Tibial artery (tissue), 4 donors: ENCODE measurements at regions not wholly inside any gene's neighbourhood (a gene's known extent, or its start where the extent isn't known, plus 50 kb on each side); places are given as distances from the start of the nearest gene placed in this dataset.
A peak's percentile ranks its signal among the peaks of the same experiment; 100 is the strongest.
"Not testable (repeated sequence)": the region's sequence is repeated elsewhere in the genome, so short reads cannot be mapped to it uniquely, and the experiment has no call there.

Experiments
- DNase-seq, 2 donors: peaks; one replicate each; pipeline ENCODE4 v3.0.0-alpha.2; 2019
- H3K27ac ChIP-seq, 2 donors: fragments of 200-600 bp; sonication (generic) in 1 of 2; 1 replicate in 1 of 2; 2 replicates in 1 of 2; pipeline ENCODE4 v1.5.1; 2018 to 2019; ENCODE audit warnings: mild to moderate bottlenecking in 1 of 2
- H3K27me3 ChIP-seq, 2 donors: fragments of 200-600 bp; sonication (generic) in 1 of 2; one replicate each; pipeline versions ENCODE4 v1.5.1 to v1.6.0; 2016 to 2019
- H3K36me3 ChIP-seq, 3 donors: fragments of 200-600 bp; sonication (generic) in 2 of 3; one replicate each; pipeline ENCODE4 v1.5.1; 2016 to 2019; ENCODE audit warnings: mild to moderate bottlenecking in 2 of 3
- H3K4me1 ChIP-seq, 4 donors: fragments of 200-600 bp; sonication (generic) in 2 of 4; 1 replicate in 3 of 4; 2 replicates in 1 of 4; pipeline ENCODE4 v1.5.1; 2016 to 2019
- H3K4me3 ChIP-seq, 2 donors: fragments of 200-600 bp; sonication (generic) in 1 of 2; 1 replicate in 1 of 2; 2 replicates in 1 of 2; pipeline ENCODE4 v1.5.1; 2018 to 2019; ENCODE audit warnings: mild to moderate bottlenecking in 2 of 2
- H3K9me3 ChIP-seq, 3 donors: fragments of 200-600 bp; sonication (generic) in 1 of 3; one replicate each; pipeline ENCODE4 v1.5.1; 2016 to 2019
- intact Hi-C: fragments of 100-400 bp; cut with DNase I; formaldehyde crosslinking; loops from one replicate; pipeline ENCODE4 v1.15.0; 2023; ENCODE audit warnings: low total_unique reads
- TF ChIP-seq, protein P1 (sequence below), 2 experiments: fragments of 200-600 bp in 1 of 2; fragments of 450-650 bp in 1 of 2; IDR thresholded peaks; one replicate each; pipeline ENCODE4 v1.5.1; 2017 to 2019; ENCODE audit warnings: antibody characterized with exemption in 2 of 2, mild to moderate bottlenecking in 1 of 2, moderate library complexity in 1 of 2

DNA sequence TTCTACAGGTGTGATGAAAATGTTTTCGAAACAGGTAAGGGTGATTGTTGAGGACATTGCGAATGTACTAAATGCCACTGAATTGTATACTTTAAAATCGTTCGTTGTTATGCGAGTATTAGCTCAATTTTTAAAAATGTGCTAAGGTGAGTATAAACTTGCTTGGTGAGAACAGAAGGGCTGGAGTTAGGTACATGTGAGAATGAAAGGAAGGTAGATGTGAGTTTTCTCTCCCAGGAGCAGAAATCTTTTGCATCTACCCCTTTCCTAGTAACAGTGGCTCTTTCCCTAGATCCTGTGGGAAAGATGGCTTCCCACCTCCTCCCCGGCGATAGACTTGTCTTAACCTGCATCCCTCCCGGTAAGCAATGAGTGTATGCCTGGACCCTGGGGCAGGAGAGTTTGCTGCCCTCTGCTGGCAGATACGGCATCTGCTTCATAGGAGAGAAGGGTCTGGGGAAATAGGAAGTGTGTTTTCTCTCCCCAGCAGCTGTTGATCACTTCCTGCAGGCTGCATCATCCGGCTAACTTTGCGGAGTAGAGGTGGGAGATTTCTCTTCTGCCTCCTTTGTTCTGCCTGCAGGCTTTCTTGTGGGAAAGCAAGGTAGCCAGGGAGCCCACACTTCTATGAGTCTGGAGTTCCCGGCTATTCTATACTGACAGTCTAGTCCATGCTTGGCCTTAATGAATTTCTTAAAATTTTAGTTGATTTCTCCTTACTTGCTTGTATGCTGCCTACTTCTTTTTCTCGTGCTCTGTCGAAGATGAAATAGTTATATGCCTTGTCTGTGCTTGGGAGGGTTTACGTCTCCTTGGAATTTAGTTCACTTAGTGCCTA is 373.3 kb upstream of the SEMA6A start:
- Histone ChIP-seq H3K27me3 (no peaks in the 10 kb centered on the region), H3K4me3 (no peak overlapping the region), H3K4me1 (no peaks in the 10 kb centered on the region), H3K27ac (no peak overlapping the region), H3K9me3 (no peaks in the 10 kb centered on the region), H3K36me3 (no peaks in the 10 kb centered on the region)
- intact Hi-C loops, result no loop called here
- TF ChIP-seq, protein P1, sequence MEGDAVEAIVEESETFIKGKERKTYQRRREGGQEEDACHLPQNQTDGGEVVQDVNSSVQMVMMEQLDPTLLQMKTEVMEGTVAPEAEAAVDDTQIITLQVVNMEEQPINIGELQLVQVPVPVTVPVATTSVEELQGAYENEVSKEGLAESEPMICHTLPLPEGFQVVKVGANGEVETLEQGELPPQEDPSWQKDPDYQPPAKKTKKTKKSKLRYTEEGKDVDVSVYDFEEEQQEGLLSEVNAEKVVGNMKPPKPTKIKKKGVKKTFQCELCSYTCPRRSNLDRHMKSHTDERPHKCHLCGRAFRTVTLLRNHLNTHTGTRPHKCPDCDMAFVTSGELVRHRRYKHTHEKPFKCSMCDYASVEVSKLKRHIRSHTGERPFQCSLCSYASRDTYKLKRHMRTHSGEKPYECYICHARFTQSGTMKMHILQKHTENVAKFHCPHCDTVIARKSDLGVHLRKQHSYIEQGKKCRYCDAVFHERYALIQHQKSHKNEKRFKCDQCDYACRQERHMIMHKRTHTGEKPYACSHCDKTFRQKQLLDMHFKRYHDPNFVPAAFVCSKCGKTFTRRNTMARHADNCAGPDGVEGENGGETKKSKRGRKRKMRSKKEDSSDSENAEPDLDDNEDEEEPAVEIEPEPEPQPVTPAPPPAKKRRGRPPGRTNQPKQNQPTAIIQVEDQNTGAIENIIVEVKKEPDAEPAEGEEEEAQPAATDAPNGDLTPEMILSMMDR (IDR thresholded peaks at IDR 0.05), result peak in 1 of 2 experiments; percentile 47
- no peak for DNase-seq

DNA sequence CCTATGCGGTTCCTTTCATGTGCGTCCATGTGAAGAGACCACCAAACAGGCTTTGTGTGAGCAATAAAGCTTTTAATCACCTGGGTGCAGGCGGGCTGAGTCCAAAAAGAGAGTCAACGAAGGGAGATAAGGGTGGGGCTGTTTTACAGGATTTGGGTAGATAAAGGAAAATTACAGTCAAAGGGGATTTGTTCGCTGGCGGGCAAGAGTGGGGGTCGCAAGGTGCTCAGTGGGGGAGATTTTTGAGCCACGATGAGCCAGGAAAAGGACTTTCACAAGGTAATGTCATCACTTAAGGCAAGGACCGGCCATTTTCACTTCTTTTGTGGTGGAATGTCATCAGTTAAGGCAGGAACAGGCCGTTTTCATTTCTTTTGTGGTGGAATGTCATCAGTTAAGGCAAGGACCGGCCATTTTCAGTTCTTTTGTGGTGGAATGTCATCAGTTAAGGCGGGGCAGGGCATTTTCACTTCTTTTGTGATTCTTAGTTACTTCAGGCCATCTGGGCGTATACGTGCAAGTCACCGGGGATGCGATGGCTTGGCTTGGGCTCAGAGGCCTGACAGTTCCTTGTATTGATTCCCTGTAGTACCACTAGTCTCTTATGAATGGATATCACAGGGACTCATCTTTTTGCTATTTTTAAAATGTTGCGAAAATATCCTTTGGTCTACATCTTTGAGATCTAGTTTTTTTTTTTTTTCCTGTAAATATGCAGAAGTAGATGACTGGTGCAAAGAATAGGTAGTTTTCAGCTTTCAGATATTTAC is 371.2 kb upstream of the SEMA6A start:
- H3K27me3 ChIP-seq, H3K27ac ChIP-seq, H3K4me1 ChIP-seq, H3K9me3 ChIP-seq, H3K36me3 ChIP-seq, intact Hi-C loops, DNase-seq, H3K4me3 ChIP-seq: not testable (repeated sequence)

DNA sequence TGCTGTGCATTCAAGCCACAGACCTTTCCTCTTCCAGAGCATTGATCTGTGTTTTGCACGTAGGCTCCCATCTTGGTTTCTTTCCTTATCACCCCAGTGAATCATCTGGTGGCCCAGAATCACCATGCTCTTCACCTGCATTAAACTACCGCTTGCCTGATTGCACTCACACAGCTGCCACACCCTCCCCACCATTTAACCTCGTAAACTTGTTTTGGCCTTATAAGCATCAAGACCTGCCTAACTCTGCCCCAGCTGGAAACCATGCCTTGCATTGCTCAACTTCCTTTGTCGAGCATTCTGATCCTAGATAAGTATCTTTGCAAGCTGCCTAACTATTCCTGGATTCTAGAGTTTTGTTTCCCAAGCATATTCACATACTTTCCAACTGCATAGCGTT is 369.6 kb upstream of the SEMA6A start:
- Histone ChIP-seq H3K4me3 (no peak overlapping the region), H3K36me3 (no peaks in the 10 kb centered on the region), H3K27ac (no peak overlapping the region), H3K4me1 (no peaks in the 10 kb centered on the region), H3K27me3 (no peaks in the 10 kb centered on the region), H3K9me3 (no peaks in the 10 kb centered on the region)
- no peak for DNase-seq
- intact Hi-C loops, result no loop called here
- TF ChIP-seq, protein P1 (IDR thresholded peaks at IDR 0.05), result no peak

DNA sequence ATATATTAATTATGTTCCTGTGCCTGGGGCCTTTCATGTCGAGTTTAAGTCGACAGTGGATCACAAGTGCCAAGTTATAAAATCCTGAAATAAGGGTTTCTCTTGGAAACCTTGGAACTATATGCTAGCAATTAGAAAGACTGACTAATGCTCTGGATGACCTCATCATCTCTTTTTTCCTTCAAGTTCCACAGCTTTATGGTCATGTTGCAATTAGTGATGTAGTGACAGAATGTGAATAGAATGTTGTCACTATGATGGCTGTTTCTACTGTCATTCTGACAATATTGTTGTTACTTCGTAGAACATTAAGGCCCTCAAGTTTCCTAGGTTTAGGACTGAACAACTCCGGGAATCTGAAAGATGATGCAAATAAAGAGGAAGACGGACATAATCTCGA is 368.0 kb upstream of the SEMA6A start:
- Histone ChIP-seq H3K27ac (no peak overlapping the region), H3K9me3 (no peaks in the 10 kb centered on the region), H3K27me3 (no peaks in the 10 kb centered on the region), H3K4me1 (peaks cover 0 to 5% (median 0%) of the 10 kb centered on the region in 4 donors), H3K4me3 (no peak overlapping the region), H3K36me3 (no peaks in the 10 kb centered on the region)
- DNase-seq, result no peak
- TF ChIP-seq, protein P1 (IDR thresholded peaks at IDR 0.05), result no peak
- intact Hi-C loops, result no loop called here

DNA sequence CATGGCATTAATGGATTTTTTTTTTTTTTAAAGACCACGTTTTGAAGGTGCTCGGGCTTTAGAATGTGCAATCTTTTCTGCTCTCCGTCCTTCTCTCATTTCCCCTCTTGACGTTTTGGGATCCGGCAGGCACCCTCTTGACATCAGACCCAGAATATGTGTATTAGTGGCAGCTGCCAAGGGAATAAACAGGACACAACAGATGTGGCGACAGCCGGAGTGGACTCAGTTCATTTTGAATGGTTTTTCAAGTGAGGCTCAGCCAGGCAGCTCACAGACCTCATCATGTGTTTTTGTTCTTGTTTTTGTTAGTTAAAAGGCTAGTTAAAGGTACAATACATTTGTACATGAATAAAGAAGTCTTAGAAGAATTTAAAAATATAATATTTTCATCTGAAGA is 365.0 kb upstream of the SEMA6A start:
- no peaks in the 10 kb centered on the region for H3K9me3 ChIP-seq
- DNase-seq, result no peak
- no peaks in the 10 kb centered on the region for H3K27me3 ChIP-seq
- no peak overlapping the region for H3K4me3 ChIP-seq
- no peaks in the 10 kb centered on the region for H3K36me3 ChIP-seq
- H3K4me1 ChIP-seq, result peaks cover 0 to 17% (median 0%) of the 10 kb centered on the region in 4 donors
- TF ChIP-seq, protein P1 (IDR thresholded peaks at IDR 0.05), result no peak
- no peak overlapping the region for H3K27ac ChIP-seq
- intact Hi-C loops, result no loop called here

DNA sequence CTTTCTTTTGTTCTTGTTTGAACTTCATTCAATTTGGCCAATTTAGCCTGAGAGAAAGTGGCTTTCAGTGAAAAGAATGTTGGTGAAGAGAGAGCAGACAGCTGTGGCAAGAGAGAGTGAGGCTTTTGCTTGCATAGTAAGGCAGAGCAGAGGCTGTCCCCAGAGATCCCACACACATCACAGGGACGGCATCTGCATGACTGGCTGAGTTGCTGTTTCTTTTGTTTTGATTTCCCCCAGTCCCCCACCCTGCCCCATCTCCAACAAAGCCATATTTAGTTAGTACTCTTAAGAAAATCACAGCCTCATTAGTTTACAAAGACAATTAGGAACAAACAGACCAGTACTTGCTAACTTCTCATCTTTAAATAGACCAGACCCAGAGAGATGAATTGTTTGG is 363.9 kb upstream of the SEMA6A start:
- H3K27ac ChIP-seq, result no peak overlapping the region
- H3K4me1 ChIP-seq, result peaks cover 0 to 28% (median 1%) of the 10 kb centered on the region in 4 donors
- no peak for DNase-seq
- no peaks in the 10 kb centered on the region for H3K27me3 ChIP-seq
- H3K4me3 ChIP-seq, result no peak overlapping the region
- TF ChIP-seq, protein P1 (IDR thresholded peaks at IDR 0.05), result no peak
- intact Hi-C loops, result no loop called here
- no peaks in the 10 kb centered on the region for H3K36me3 ChIP-seq
- no peaks in the 10 kb centered on the region for H3K9me3 ChIP-seq
